GM12878 (cell line): ENCODE measurements at regions not wholly inside any gene's neighbourhood (a gene's known extent, or its start where the extent isn't known, plus 50 kb on each side); places are given as distances from the start of the nearest gene placed in this dataset.
A peak's percentile ranks its signal among the peaks of the same experiment; 100 is the strongest.

Experiments
- ATAC-seq: fragments of 200-7000 bp; cut with Tn5 transposase; 3 replicates; pipeline ENCODE4 v1.9.1; 2020; ENCODE audit warnings: mild to moderate bottlenecking, moderate library complexity
- BruUV-seq: library from RNA; stranded (reverse); fragments of 400-500 nt; replicated peaks from 2 replicates; lab custom pipeline; 2021; lab: Mats Ljungman, UMichigan
- CTCF ChIA-PET: fragments of 300-600 bp; sonication (Branson Sonifier 250); formaldehyde crosslinking; extraction: SDS; loops from one replicate; lab custom pipeline; 2021; ENCODE audit warnings: inconsistent platforms; lab: Yijun Ruan, JAX
- POLR2A ChIA-PET: fragments of 350-600 bp; formaldehyde crosslinking; extraction: SDS; loops from one replicate; lab custom pipeline; 2021; ENCODE audit warnings: inconsistent platforms; lab: Charles Lee
- RAD21 ChIA-PET: fragments of 300-600 bp; sonication (Branson Sonifier 250); formaldehyde crosslinking; loops from one replicate; lab custom pipeline; 2023; ENCODE audit warnings: antibody characterized with exemption; ENCODE audit not compliant: unreplicated experiment; lab: Charles Lee
- SMC1A ChIA-PET: fragments of 300-600 bp; sonication (Branson Sonifier 250); formaldehyde crosslinking; loops from one replicate; lab custom pipeline; 2023; ENCODE audit not compliant: unreplicated experiment, uncharacterized antibody; lab: Charles Lee
- DNase-seq: peaks from one replicate; pipeline ENCODE4 v3.0.0-alpha.2; 2011; ENCODE audit warnings: low read depth, low spot score
- FAIRE-seq: peaks from 3 replicates; lab custom pipeline; 2011; peaks lifted over from hg19 to GRCh38; lab: Jason Lieb, UNC
- H2AFZ ChIP-seq: 2 replicates; pipeline ENCODE4 v1.6.0; 2011; ENCODE audit warnings: low read depth, low read length, control low read depth; ENCODE audit not compliant: control insufficient read depth
- H3K27ac ChIP-seq: 2 replicates; pipeline ENCODE4 v1.5.1; 2011; ENCODE audit warnings: control low read depth; ENCODE audit not compliant: control insufficient read depth, insufficient read depth
- H3K27me3 ChIP-seq, 2 experiments: replicated peaks in 1 of 2; 2 replicates each; pipeline versions ENCODE4 v1.6.0 to v1.6.1; 2011; ENCODE audit warnings: low read length in 1 of 2; ENCODE audit not compliant: control insufficient read depth in 2 of 2, insufficient read depth in 2 of 2
- H3K36me3 ChIP-seq, 2 experiments: 2 replicates each; pipeline ENCODE4 v1.5.1; 2011; ENCODE audit warnings: low read length in 1 of 2; ENCODE audit not compliant: control insufficient read depth in 2 of 2, insufficient read depth in 2 of 2
- H3K4me1 ChIP-seq: 2 replicates; pipeline ENCODE4 v1.6.1; 2011; ENCODE audit warnings: mild to moderate bottlenecking, low read length, moderate library complexity, mixed read lengths; ENCODE audit not compliant: control insufficient read depth, insufficient read depth
- H3K4me2 ChIP-seq: 2 replicates; pipeline ENCODE4 v1.6.0; 2011; ENCODE audit warnings: control low read depth; ENCODE audit not compliant: control insufficient read depth, insufficient read depth
- H3K4me3 ChIP-seq: fragments of 200-600 bp; sonication (generic); 2 replicates; pipeline ENCODE4 v1.5.1; 2016
- H3K79me2 ChIP-seq: 2 replicates; pipeline ENCODE4 v1.6.0; 2011; ENCODE audit warnings: low read length; ENCODE audit not compliant: control insufficient read depth, insufficient read depth
- H3K9ac ChIP-seq: 2 replicates; pipeline ENCODE4 v1.8.0; 2011; ENCODE audit warnings: low read length, control low read depth, mixed read lengths; ENCODE audit not compliant: control insufficient read depth, insufficient read depth
- H3K9me3 ChIP-seq: replicated peaks from 3 replicates; pipeline ENCODE4 v1.5.1; 2011; ENCODE audit warnings: mild to moderate bottlenecking, low read length; ENCODE audit not compliant: control insufficient read depth, insufficient read depth
- H4K20me1 ChIP-seq: 2 replicates; pipeline ENCODE4 v1.6.0; 2011; ENCODE audit not compliant: control insufficient read depth, insufficient read depth
- BCLAF1 ChIP-seq: fragments of 450-650 bp; IDR thresholded peaks from 2 replicates; pipeline ENCODE4 v1.6.1; 2017; ENCODE audit warnings: antibody characterized with exemption, mild to moderate bottlenecking, moderate library complexity
- CTCF ChIP-seq, 3 experiments: IDR thresholded peaks in 2 of 3; conservative IDR thresholded peaks in 1 of 3; 2 replicates each; pipeline ENCODE4 v1.5.1; 2011; ENCODE audit warnings: low read depth in 3 of 3, low read length in 3 of 3, mild to moderate bottlenecking in 3 of 3, control low read depth in 2 of 3, moderate library complexity in 2 of 3, inconsistent platforms in 1 of 3, mixed read lengths in 1 of 3; ENCODE audit not compliant: control insufficient read depth in 2 of 3, insufficient read depth in 1 of 3; ENCODE audit errors: extremely low read depth in 1 of 3
- FOXM1 ChIP-seq: IDR thresholded peaks from 2 replicates; pipeline ENCODE4 v1.6.1; 2012; ENCODE audit warnings: low read depth, mild to moderate bottlenecking, inconsistent platforms, low read length, moderate library complexity
- RAD21 ChIP-seq: IDR thresholded peaks from 2 replicates; pipeline ENCODE4 v1.6.1; 2011; ENCODE audit warnings: mild to moderate bottlenecking, low read depth, low read length, moderate library complexity; ENCODE audit not compliant: insufficient read depth
- TBL1XR1 ChIP-seq: IDR thresholded peaks from 2 replicates; pipeline ENCODE4 v1.6.1; 2012; ENCODE audit warnings: low read depth, low read length, improper control_type of control experiment
- WGBS: methylation state at CpG from one replicate; pipeline ENCODE4 v1.1.6; 2016; ENCODE audit warnings: low lambda C conversion rate; ENCODE audit not compliant: insufficient replicate concordance, insufficient coverage; ENCODE audit errors: missing lambda C conversion rate; 5-methylcytosine and 5-hydroxymethylcytosine counted together
- in situ Hi-C: fragments of 300-500 bp; cut with MboI; formaldehyde crosslinking; loops from 9 replicates; pipeline ENCODE4 v1.14.3; 2018; ENCODE audit warnings: mixed read lengths
- intact Hi-C: fragments of 100-400 bp; cut with micrococcal nuclease; formaldehyde crosslinking; loops from one replicate; pipeline ENCODE4 v1.14.2; 2022; ENCODE audit not compliant: unreplicated experiment

- TF ChIP-seq BCLAF1 = no peak
- TF ChIP-seq FOXM1 = no peak
Measured at GRCh38 chrX:110419512-110419911, 60.9 kb downstream of the RTL9 start (continued).

- no TSS peak for BruUV-seq
- intact Hi-C loops (no loop called here), in situ Hi-C loops (no loop called here)
- Histone ChIP-seq H3K79me2 (no peaks in the 10 kb centered on the region), H3K27me3 (no peaks in the 10 kb centered on the region), H3K4me1 (no peaks in the 10 kb centered on the region), H3K9ac (no peak overlapping the region), H3K4me2 (no peak overlapping the region), H3K9me3 (no peaks in the 10 kb centered on the region), H3K4me3 (no peak overlapping the region), H3K36me3 (no peaks in the 10 kb centered on the region)
- POLR2A ChIA-PET = no interaction called here
- RAD21 ChIA-PET = no interaction called here
- no peak for FAIRE-seq
- 29% methylated on average over 9 of the region's 9 CpGs for WGBS
- ATAC-seq = peak; percentile 82
- CTCF ChIA-PET = interaction anchor here (1.0 to 23.1 kb wide), 7 partner anchors 9 to 429 kb away, joined by 3 to 792 read pairs (median 4); no protein-coding TSS in a partner anchor
- no peak for DNase-seq
- TF ChIP-seq TBL1XR1 = no peak
- TF ChIP-seq CTCF (IDR thresholded peaks at IDR 0.05 in 2 of 3, conservative IDR thresholded peaks at IDR 0.05 in 1 of 3; ENCODE audit: control insufficient read depth in 2 of 3, extremely low read depth in 1 of 3, insufficient read depth in 1 of 3, low read depth in 3 of 3, low read length in 3 of 3) = peak in 2 of 3 experiments; percentile 38 to 44; a peak in 5 of 6 replicates
- peak; percentile 23; the same call in 1 of the 2 replicates for TF ChIP-seq RAD21
- TF ChIP-seq, all 136 proteins: peak for 2
- H2AFZ ChIP-seq = no peak overlapping the region
- H3K27ac ChIP-seq = no peak overlapping the region
- 0 out of 2 replicates have a peak, but pooled peaks cover 3% of the 10 kb centered on the region for H4K20me1 ChIP-seq
- SMC1A ChIA-PET = interaction anchor here (18.9 kb wide), 1 partner anchor 264 kb away, joined by 289 read pairs; no protein-coding TSS in a partner anchor
Measured at GRCh38 chrX:110420771-110421499, 62.3 kb downstream of the RTL9 start.
